ENCODE measurements at regions not wholly inside any gene's neighbourhood (a gene's known extent, or its start where the extent isn't known, plus 50 kb on each side); places are given as distances from the start of the nearest gene placed in this dataset.

DNA sequence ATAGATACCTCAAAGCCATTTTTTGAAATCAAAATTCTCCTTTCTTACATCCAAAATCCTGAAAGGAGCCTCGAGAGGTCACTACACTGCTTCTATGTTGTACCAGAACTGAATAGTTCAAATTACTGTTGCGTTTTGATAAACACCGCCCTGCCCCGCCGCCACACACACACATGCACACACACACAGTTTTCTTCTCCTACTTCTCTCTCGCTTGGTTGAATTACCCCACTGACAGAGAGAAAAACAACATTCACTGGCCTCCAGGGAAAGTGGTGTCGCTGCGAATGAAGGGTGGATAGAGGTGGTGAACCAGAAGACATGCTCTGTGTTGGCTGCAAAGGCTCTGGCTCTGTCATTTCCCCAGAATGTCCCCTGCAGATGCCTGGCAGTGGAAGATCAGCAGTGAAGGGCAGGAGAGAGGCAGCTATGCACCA is 183.4 kb upstream of the RFC3 start:
- H3K4me1 ChIP-seq (ENCODE audit: insufficient read depth, low read length), result peaks cover 5% of the 10 kb centered on the region
- no peak overlapping the region for H3K27ac ChIP-seq (ENCODE audit: insufficient read length, low read depth, low read length)
- WGBS (ENCODE audit: extremely low coverage, insufficient read length, low lambda C conversion rate), result no CpG with 5 or more reads among the region's 8 CpGs
- no peak overlapping the region for H4K91ac ChIP-seq (ENCODE audit: insufficient read length, low read depth, low read length)
- no peak for DNase-seq
- Mint-ChIP-seq H3K4me1 (peaks cover 31 to 44% of the 10 kb centered on the region in 2 experiments), H3K9me3 (no peaks in the 10 kb centered on the region), H3K27me3 (ENCODE audit: low read depth) (no peaks in the 10 kb centered on the region; the same call in 1 of the 2 replicates), H3K27ac (peak overlapping the region in 2 of 3 experiments; percentile 4 to 67; a peak in 2 of 7 replicates), H3K36me3 (ENCODE audit: insufficient read depth in 1 of 3, low read depth in 3 of 3) (no peaks in the 10 kb centered on the region), H3K4me3 (no peak overlapping the region)
- no peaks in the 10 kb centered on the region for H4K20me1 ChIP-seq (ENCODE audit: control insufficient read depth, insufficient read depth, insufficient read length)
- no peak overlapping the region for H2BK5ac ChIP-seq (ENCODE audit: insufficient read length, low read length)
- no peak overlapping the region for H3K4me2 ChIP-seq (ENCODE audit: insufficient read depth, insufficient read length, low read length)
- TF ChIP-seq, protein P1, sequence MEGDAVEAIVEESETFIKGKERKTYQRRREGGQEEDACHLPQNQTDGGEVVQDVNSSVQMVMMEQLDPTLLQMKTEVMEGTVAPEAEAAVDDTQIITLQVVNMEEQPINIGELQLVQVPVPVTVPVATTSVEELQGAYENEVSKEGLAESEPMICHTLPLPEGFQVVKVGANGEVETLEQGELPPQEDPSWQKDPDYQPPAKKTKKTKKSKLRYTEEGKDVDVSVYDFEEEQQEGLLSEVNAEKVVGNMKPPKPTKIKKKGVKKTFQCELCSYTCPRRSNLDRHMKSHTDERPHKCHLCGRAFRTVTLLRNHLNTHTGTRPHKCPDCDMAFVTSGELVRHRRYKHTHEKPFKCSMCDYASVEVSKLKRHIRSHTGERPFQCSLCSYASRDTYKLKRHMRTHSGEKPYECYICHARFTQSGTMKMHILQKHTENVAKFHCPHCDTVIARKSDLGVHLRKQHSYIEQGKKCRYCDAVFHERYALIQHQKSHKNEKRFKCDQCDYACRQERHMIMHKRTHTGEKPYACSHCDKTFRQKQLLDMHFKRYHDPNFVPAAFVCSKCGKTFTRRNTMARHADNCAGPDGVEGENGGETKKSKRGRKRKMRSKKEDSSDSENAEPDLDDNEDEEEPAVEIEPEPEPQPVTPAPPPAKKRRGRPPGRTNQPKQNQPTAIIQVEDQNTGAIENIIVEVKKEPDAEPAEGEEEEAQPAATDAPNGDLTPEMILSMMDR (conservative IDR thresholded peaks at IDR 0.05), result no peak
- no peak overlapping the region for H2BK120ac ChIP-seq (ENCODE audit: low read depth, low read length, poor library complexity, severe bottlenecking)
- no peak overlapping the region for H3K18ac ChIP-seq (ENCODE audit: insufficient read length, low read depth, low read length)
- H3K23ac ChIP-seq (ENCODE audit: insufficient read length, low read depth, low read length), result no peak overlapping the region
- no peak overlapping the region for H3K9ac ChIP-seq (ENCODE audit: extremely low read depth, insufficient read length, low read length)
- no peaks in the 10 kb centered on the region for H3K79me1 ChIP-seq (ENCODE audit: insufficient read depth, low read depth, low read length, poor library complexity, severe bottlenecking)
- H3K9me3 ChIP-seq (ENCODE audit: control insufficient read depth, low read depth, low read length), result no peaks in the 10 kb centered on the region
- no peak overlapping the region for H3K4ac ChIP-seq (ENCODE audit: low read depth, low read length)
- no peaks in the 10 kb centered on the region for H3K27me3 ChIP-seq (ENCODE audit: insufficient read depth, low read length)
- H3K23me2 ChIP-seq (ENCODE audit: insufficient read length, low read depth, low read length, poor library complexity, severe bottlenecking), result no peaks in the 10 kb centered on the region
- no peak overlapping the region for H4K8ac ChIP-seq (replicated peaks; ENCODE audit: insufficient read length, low read depth, low read length)
- no peak overlapping the region for H2BK12ac ChIP-seq (ENCODE audit: insufficient read length, low read depth, low read length)
- H3K79me2 ChIP-seq (ENCODE audit: insufficient read depth, low read length), result no peaks in the 10 kb centered on the region
- no peak overlapping the region for H2AK5ac ChIP-seq (ENCODE audit: insufficient read length, low read length)
- no peak overlapping the region for H2BK15ac ChIP-seq (ENCODE audit: low read depth, low read length)
- no peak overlapping the region for H3T11ph ChIP-seq (ENCODE audit: low read length)
- no peak overlapping the region for H2AFZ ChIP-seq (ENCODE audit: low read length)
- H4K5ac ChIP-seq (ENCODE audit: insufficient read length, low read depth, low read length), result no peak overlapping the region
- H2BK20ac ChIP-seq (ENCODE audit: low read depth, low read length, poor library complexity, severe bottlenecking), result no peak overlapping the region
- no peak overlapping the region for H3K14ac ChIP-seq (ENCODE audit: insufficient read depth, low read length)
- no peak overlapping the region for H3K56ac ChIP-seq (ENCODE audit: insufficient read length, low read depth, low read length)
